ENCODE measurements at regions not wholly inside any gene's neighbourhood (a gene's known extent, or its start where the extent isn't known, plus 50 kb on each side); places are given as distances from the start of the nearest gene placed in this dataset.

- Histone ChIP-seq H3K79me2 (ENCODE audit: low read length) (no peaks in the 10 kb centered on the region), H4K20me1 (ENCODE audit: insufficient read depth, low read length) (no peaks in the 10 kb centered on the region), H3K4me2 (ENCODE audit: low read depth, low read length) (no peak overlapping the region), H3F3A (ENCODE audit: insufficient read depth, low read length) (no peaks in the 10 kb centered on the region), H3K36me3 (replicated peaks; ENCODE audit: insufficient read depth, low read length) (no peaks in the 10 kb centered on the region), H3K4me1 (ENCODE audit: low read length) (no peaks in the 10 kb centered on the region), H2AFZ (ENCODE audit: low read length) (no peak overlapping the region), H3K4me3 (ENCODE audit: low read length) (no peak overlapping the region), H3K27me3 (replicated peaks; ENCODE audit: insufficient read depth, low read length) (no peaks in the 10 kb centered on the region), H3K9me3 (replicated peaks; ENCODE audit: insufficient read depth, low read length) (no peaks in the 10 kb centered on the region), H3K9me2 (replicated peaks; ENCODE audit: insufficient read depth, low read length) (no peaks in the 10 kb centered on the region), H3K9ac (ENCODE audit: low read length) (no peak overlapping the region), H3K27ac (ENCODE audit: low read length) (no peak overlapping the region)
- no peak for DNase-seq
- TF ChIP-seq EZH2 (optimal IDR thresholded peaks at IDR 0.05; ENCODE audit: low read depth, low read length), result no peak
- no peak for TF ChIP-seq EZH2phosphoT487 (IDR thresholded peaks at IDR 0.05; ENCODE audit: low read length)
- TF ChIP-seq CTCF (IDR thresholded peaks at IDR 0.05; ENCODE audit: low read length), result no peak
Measured at GRCh38 chr4:66956426-66956825, 588.9 kb downstream of the CENPC start.

DNA sequence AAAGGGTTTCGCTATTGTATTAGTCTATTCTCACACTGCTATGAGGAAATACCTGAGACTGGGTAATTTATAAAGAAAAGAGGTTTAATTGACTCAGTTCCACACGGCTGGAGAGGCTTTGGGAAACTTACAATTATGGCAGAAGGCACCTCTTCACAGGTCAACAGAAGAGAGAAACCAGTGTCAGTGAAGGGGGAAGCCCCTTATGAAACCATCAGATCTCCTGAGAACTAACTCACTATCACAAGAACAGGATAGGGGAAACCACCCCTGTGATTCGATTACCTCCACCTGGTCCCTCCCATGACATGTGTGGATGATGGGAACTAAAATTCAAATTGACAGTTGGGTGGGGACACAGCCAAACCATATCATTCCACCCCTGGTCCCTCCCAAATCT, 589.5 kb downstream of the CENPC start:
- no peak overlapping the region for H3K27ac ChIP-seq (ENCODE audit: low read length)
- no peaks in the 10 kb centered on the region for H3K27me3 ChIP-seq (replicated peaks; ENCODE audit: insufficient read depth, low read length)
- no peak overlapping the region for H2AFZ ChIP-seq (ENCODE audit: low read length)
- no peak overlapping the region for H3K9ac ChIP-seq (ENCODE audit: low read length)
- no peaks in the 10 kb centered on the region for H3F3A ChIP-seq (ENCODE audit: insufficient read depth, low read length)
- no peaks in the 10 kb centered on the region for H3K4me1 ChIP-seq (ENCODE audit: low read length)
- no peak overlapping the region for H3K4me3 ChIP-seq (ENCODE audit: low read length)
- no peaks in the 10 kb centered on the region for H3K9me3 ChIP-seq (replicated peaks; ENCODE audit: insufficient read depth, low read length)
- no peaks in the 10 kb centered on the region for H3K9me2 ChIP-seq (replicated peaks; ENCODE audit: insufficient read depth, low read length)
- no peaks in the 10 kb centered on the region for H4K20me1 ChIP-seq (ENCODE audit: insufficient read depth, low read length)
- H3K79me2 ChIP-seq (ENCODE audit: low read length), result no peaks in the 10 kb centered on the region
- TF ChIP-seq EZH2phosphoT487 (IDR thresholded peaks at IDR 0.05; ENCODE audit: low read length), result no peak
- H3K36me3 ChIP-seq (replicated peaks; ENCODE audit: insufficient read depth, low read length), result no peaks in the 10 kb centered on the region
- no peak overlapping the region for H3K4me2 ChIP-seq (ENCODE audit: low read depth, low read length)
- no peak for DNase-seq

- Histone ChIP-seq H3K9ac (ENCODE audit: low read length) (no peak overlapping the region), H3K4me1 (ENCODE audit: low read length) (peaks cover 26% of the 10 kb centered on the region), H3F3A (ENCODE audit: insufficient read depth, low read length) (no peaks in the 10 kb centered on the region), H3K9me3 (replicated peaks; ENCODE audit: insufficient read depth, low read length) (no peaks in the 10 kb centered on the region), H4K20me1 (ENCODE audit: insufficient read depth, low read length) (no peaks in the 10 kb centered on the region), H3K4me3 (ENCODE audit: low read length) (no peak overlapping the region), H3K36me3 (replicated peaks; ENCODE audit: insufficient read depth, low read length) (no peaks in the 10 kb centered on the region), H3K9me2 (replicated peaks; ENCODE audit: insufficient read depth, low read length) (no peaks in the 10 kb centered on the region), H3K27me3 (replicated peaks; ENCODE audit: insufficient read depth, low read length) (no peaks in the 10 kb centered on the region), H3K4me2 (ENCODE audit: low read depth, low read length) (peak overlapping the region; percentile 19; the same call in 1 of the 2 replicates), H2AFZ (ENCODE audit: low read length) (0 out of 2 replicates have a peak overlapping the region, but pooled peaks have one; percentile 3), H3K79me2 (ENCODE audit: low read length) (no peaks in the 10 kb centered on the region), H3K27ac (ENCODE audit: low read length) (no peak overlapping the region)
- no peak for DNase-seq
- no peak for TF ChIP-seq EZH2 (optimal IDR thresholded peaks at IDR 0.05; ENCODE audit: low read depth, low read length)
- no peak for TF ChIP-seq CTCF (IDR thresholded peaks at IDR 0.05; ENCODE audit: low read length)
- no peak for TF ChIP-seq EZH2phosphoT487 (IDR thresholded peaks at IDR 0.05; ENCODE audit: low read length)
Measured at GRCh38 chr4:66949419-66949818, 595.9 kb downstream of the CENPC start.

DNA sequence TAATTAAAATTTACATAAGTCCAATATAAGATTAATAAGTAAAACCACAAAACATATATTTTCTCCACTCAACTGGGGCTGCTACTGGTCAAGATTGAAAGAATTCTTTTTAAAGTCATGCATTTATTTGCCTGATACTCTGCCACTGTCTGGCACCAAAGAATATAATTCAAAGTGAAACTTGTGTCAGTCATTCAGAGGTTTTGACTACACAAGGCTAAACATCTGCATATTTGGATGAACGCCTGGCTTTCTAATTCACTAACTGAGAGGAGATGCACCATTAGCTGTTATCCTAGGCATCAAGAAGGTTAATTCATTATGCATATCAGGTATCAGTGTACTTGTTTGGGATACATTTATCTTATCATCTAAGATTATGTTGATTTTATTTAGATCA, 598.5 kb downstream of the CENPC start:
- Histone ChIP-seq H3F3A (ENCODE audit: insufficient read depth, low read length) (peaks cover 13% of the 10 kb centered on the region), H3K27me3 (replicated peaks; ENCODE audit: insufficient read depth, low read length) (no peaks in the 10 kb centered on the region), H3K4me3 (ENCODE audit: low read length) (no peak overlapping the region), H3K9ac (ENCODE audit: low read length) (no peak overlapping the region), H3K9me2 (replicated peaks; ENCODE audit: insufficient read depth, low read length) (no peaks in the 10 kb centered on the region), H3K4me2 (ENCODE audit: low read depth, low read length) (no peak overlapping the region; the same call in 1 of the 2 replicates), H3K9me3 (replicated peaks; ENCODE audit: insufficient read depth, low read length) (no peaks in the 10 kb centered on the region), H2AFZ (ENCODE audit: low read length) (no peak overlapping the region), H3K79me2 (ENCODE audit: low read length) (no peaks in the 10 kb centered on the region), H4K20me1 (ENCODE audit: insufficient read depth, low read length) (no peaks in the 10 kb centered on the region), H3K27ac (ENCODE audit: low read length) (no peak overlapping the region), H3K36me3 (replicated peaks; ENCODE audit: insufficient read depth, low read length) (no peaks in the 10 kb centered on the region), H3K4me1 (ENCODE audit: low read length) (peaks cover 48% of the 10 kb centered on the region)
- peak; percentile 51 for DNase-seq
- no peak for TF ChIP-seq EZH2 (optimal IDR thresholded peaks at IDR 0.05; ENCODE audit: low read depth, low read length)
- TF ChIP-seq CTCF (IDR thresholded peaks at IDR 0.05; ENCODE audit: low read length), result no peak
- no peak for TF ChIP-seq EZH2phosphoT487 (IDR thresholded peaks at IDR 0.05; ENCODE audit: low read length)

Measured in MM.1S (cell line).